Skeletal muscle satellite cell (primary cell): ENCODE measurements at regions not wholly inside any gene's neighbourhood (a gene's known extent, or its start where the extent isn't known, plus 50 kb on each side); places are given as distances from the start of the nearest gene placed in this dataset.
"Not testable (repeated sequence)": the region's sequence is repeated elsewhere in the genome, so short reads cannot be mapped to it uniquely, and the experiment has no call there.

ENCODE experiments used
- H3K27me3 ChIP-seq: 2 replicates; pipeline ENCODE4 v1.7.0; 2013; ENCODE audit warnings: low read length; ENCODE audit not compliant: control insufficient read depth, insufficient read depth
- H3K36me3 ChIP-seq: 2 replicates; pipeline ENCODE4 v1.7.0; 2013; ENCODE audit warnings: mild to moderate bottlenecking, control low read depth, low read length; ENCODE audit not compliant: insufficient read depth
- H3K4me1 ChIP-seq: 2 replicates; pipeline ENCODE4 v1.7.0; 2013; ENCODE audit warnings: low read length; ENCODE audit not compliant: control insufficient read depth, insufficient read depth
- H3K4me2 ChIP-seq: 2 replicates; pipeline ENCODE4 v1.7.0; 2013; ENCODE audit warnings: mild to moderate bottlenecking, low read length
- H3K4me3 ChIP-seq: 2 replicates; pipeline ENCODE4 v1.7.0; 2013; ENCODE audit warnings: low read length
- H3K9ac ChIP-seq: 2 replicates; pipeline ENCODE4 v1.7.0; 2013; ENCODE audit warnings: mild to moderate bottlenecking, low read depth, low read length, moderate library complexity
- H3K9me3 ChIP-seq: replicated peaks from 2 replicates; pipeline ENCODE4 v1.7.0; 2013; ENCODE audit warnings: mild to moderate bottlenecking, control low read depth, low read length

GRCh38 chr3:4251412-4251811, 51.8 kb upstream of the SETMAR start:
- Histone ChIP-seq H3K9ac (no peak overlapping the region), H3K9me3 (no peaks in the 10 kb centered on the region), H3K27me3 (no peaks in the 10 kb centered on the region), H3K4me3 (no peak overlapping the region), H3K4me2 (no peak overlapping the region), H3K36me3 (no peaks in the 10 kb centered on the region), H3K4me1 (no peaks in the 10 kb centered on the region)

- not testable (repeated sequence) for H3K4me2 ChIP-seq
Measured at GRCh38 chr3:4253072-4253832, 49.9 kb upstream of the SETMAR start.

More at GRCh38 chr3:4253072-4253832, 49.9 kb upstream of the SETMAR start:
- H3K9me3 ChIP-seq, H3K4me1 ChIP-seq, H3K9ac ChIP-seq, H3K36me3 ChIP-seq, H3K27me3 ChIP-seq, H3K4me3 ChIP-seq: not testable (repeated sequence)
